ENCODE measurements at regions not wholly inside any gene's neighbourhood (a gene's known extent, or its start where the extent isn't known, plus 50 kb on each side); places are given as distances from the start of the nearest gene placed in this dataset.
A peak's percentile ranks its signal among the peaks of the same experiment; 100 is the strongest.
"Not testable (repeated sequence)": the region's sequence is repeated elsewhere in the genome, so short reads cannot be mapped to it uniquely, and the experiment has no call there.

- FAIRE-seq = no peak
- DNase-seq (ENCODE audit: insufficient read length, low spot score) = no peak
These were observed 602.9 kb upstream of the ADGRB3 start for GRCh38 chr6:68032217-68032616.

GRCh38 chr6:68031054-68031453 lies 604.0 kb upstream of the ADGRB3 start:
- DNase-seq (ENCODE audit: insufficient read length, low spot score) = no peak
- FAIRE-seq = no peak

GRCh38 chr6:68026483-68026882 lies 608.6 kb upstream of the ADGRB3 start:
- DNase-seq (ENCODE audit: insufficient read length, low spot score) (no peak), FAIRE-seq (no peak)

- FAIRE-seq (no peak), DNase-seq (ENCODE audit: insufficient read length, low spot score) (no peak)
These were observed 609.3 kb upstream of the ADGRB3 start for GRCh38 chr6:68025764-68026163.

GRCh38 chr6:68024570-68025269 lies 610.4 kb upstream of the ADGRB3 start:
- FAIRE-seq = no peak

GRCh38 chr6:68022968-68023367 lies 612.1 kb upstream of the ADGRB3 start:
- not testable (repeated sequence) for DNase-seq (ENCODE audit: insufficient read length, low spot score); FAIRE-seq

More at GRCh38 chr6:68024570-68025269, 610.4 kb upstream of the ADGRB3 start:
- no peak for DNase-seq (ENCODE audit: insufficient read length, low spot score)

GRCh38 chr6:68013780-68014515 lies 621.1 kb upstream of the ADGRB3 start:
- no peak for FAIRE-seq
- DNase-seq (ENCODE audit: insufficient read length, low spot score) = no peak

GRCh38 chr6:68012822-68013221 lies 622.3 kb upstream of the ADGRB3 start:
- FAIRE-seq (no peak), DNase-seq (ENCODE audit: insufficient read length, low spot score) (no peak)

- FAIRE-seq (no peak), DNase-seq (ENCODE audit: insufficient read length, low spot score) (no peak)
These were observed 624.1 kb upstream of the ADGRB3 start for GRCh38 chr6:68010936-68011335.

GRCh38 chr6:68008445-68008844 lies 626.6 kb upstream of the ADGRB3 start:
- no peak for FAIRE-seq

GRCh38 chr6:68007717-68008116 lies 627.4 kb upstream of the ADGRB3 start:
- FAIRE-seq = no peak
- no peak for DNase-seq (ENCODE audit: insufficient read length, low spot score)

More at GRCh38 chr6:68008445-68008844, 626.6 kb upstream of the ADGRB3 start:
- no peak for DNase-seq (ENCODE audit: insufficient read length, low spot score)

GRCh38 chr6:67986694-67987232 lies 648.3 kb upstream of the ADGRB3 start:
- FAIRE-seq (no peak), DNase-seq (ENCODE audit: insufficient read length, low spot score) (no peak)

GRCh38 chr6:67976486-67976885 lies 658.6 kb upstream of the ADGRB3 start:
- FAIRE-seq = no peak
- no peak for DNase-seq (ENCODE audit: insufficient read length, low spot score)

- DNase-seq (ENCODE audit: insufficient read length, low spot score) (no peak), FAIRE-seq (no peak)
These were observed 660.2 kb upstream of the ADGRB3 start for GRCh38 chr6:67974931-67975330.

- DNase-seq (ENCODE audit: insufficient read length, low spot score) (no peak), FAIRE-seq (no peak)
These were observed 663.3 kb upstream of the ADGRB3 start for GRCh38 chr6:67971812-67972211.

GRCh38 chr6:67966830-67967229 lies 668.3 kb upstream of the ADGRB3 start:
- FAIRE-seq = no peak
- no peak for DNase-seq (ENCODE audit: insufficient read length, low spot score)

GRCh38 chr6:67956352-67956751 lies 678.7 kb upstream of the ADGRB3 start:
- FAIRE-seq (no peak), DNase-seq (ENCODE audit: insufficient read length, low spot score) (no peak)

GRCh38 chr6:67952948-67953347 lies 682.1 kb upstream of the ADGRB3 start:
- FAIRE-seq = no peak
- no peak for DNase-seq (ENCODE audit: insufficient read length, low spot score)

- DNase-seq (ENCODE audit: insufficient read length, low spot score) (peak; percentile 9), FAIRE-seq (no peak)
These were observed 683.0 kb upstream of the ADGRB3 start for GRCh38 chr6:67952121-67952520.

GRCh38 chr6:67947762-67948161 lies 687.3 kb upstream of the ADGRB3 start:
- not testable (repeated sequence) for FAIRE-seq

GRCh38 chr6:67935976-67936477 lies 699.1 kb upstream of the ADGRB3 start:
- DNase-seq (ENCODE audit: insufficient read length, low spot score) = no peak
- FAIRE-seq = no peak

More at GRCh38 chr6:67947762-67948161, 687.3 kb upstream of the ADGRB3 start:
- not testable (repeated sequence) for DNase-seq (ENCODE audit: insufficient read length, low spot score)

- DNase-seq (ENCODE audit: insufficient read length, low spot score) (no peak), FAIRE-seq (no peak)
These were observed 701.8 kb upstream of the ADGRB3 start for GRCh38 chr6:67933278-67933677.
